ENCODE measurements at regions not wholly inside any gene's neighbourhood (a gene's known extent, or its start where the extent isn't known, plus 50 kb on each side); places are given as distances from the start of the nearest gene placed in this dataset.

DNA sequence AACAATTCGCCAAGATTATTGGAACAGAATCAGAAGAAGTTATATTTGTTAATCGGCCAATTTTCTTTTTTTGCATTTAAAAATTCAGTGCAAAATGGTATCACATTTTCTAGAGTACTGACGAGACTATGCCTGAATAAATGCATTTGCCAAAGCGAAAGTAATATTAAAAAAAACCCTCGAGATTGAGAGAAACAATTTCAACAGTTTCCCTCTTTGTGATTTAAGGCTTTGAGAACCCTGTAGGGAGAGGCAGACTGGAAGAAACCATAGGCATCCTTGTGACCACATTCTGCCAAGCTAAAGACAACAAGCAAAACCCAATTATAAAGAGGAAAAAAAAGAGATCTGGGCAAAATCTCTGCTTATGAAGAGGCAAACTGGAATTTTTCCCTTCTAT is 218.1 kb upstream of the GK2 start:
- TF ChIP-seq EZH2 (IDR thresholded peaks at IDR 0.05) (no peak), POLR2AphosphoS5 (IDR thresholded peaks at IDR 0.05; ENCODE audit: borderline replicate concordance, low read depth, low read length) (no peak)

All from SK-N-MC (cell line).